Dermis microvascular lymphatic vessel endothelial cell (primary cell): ENCODE measurements at regions not wholly inside any gene's neighbourhood (a gene's known extent, or its start where the extent isn't known, plus 50 kb on each side); places are given as distances from the start of the nearest gene placed in this dataset.

ENCODE experiments used
- DNase-seq, 2 donors: peaks; one replicate each; pipeline versions ENCODE4 v3.0.0 to v3.0.0-alpha.2; 2010; ENCODE audit warnings: low read depth in 2 of 2

DNA sequence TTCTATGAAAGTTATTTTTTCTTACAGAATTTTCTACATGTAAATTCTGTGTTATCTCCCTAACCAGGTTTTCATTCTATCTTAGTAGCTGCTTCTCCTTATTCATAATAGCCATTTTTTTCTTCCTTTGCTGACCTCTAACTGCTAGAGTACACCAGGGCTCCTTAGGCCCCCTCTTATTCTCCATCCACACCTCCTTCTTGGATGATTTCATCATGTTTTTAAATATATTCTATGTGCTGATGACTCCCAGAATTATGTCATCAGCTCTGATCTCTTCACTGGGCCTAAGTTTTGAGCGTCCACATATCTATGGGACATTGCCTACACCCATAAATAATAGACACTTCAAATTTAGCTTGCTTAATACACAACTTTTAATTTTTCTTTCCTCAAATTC lies 721.5 kb downstream of the SLC16A7 start:
- no peak for DNase-seq

DNA sequence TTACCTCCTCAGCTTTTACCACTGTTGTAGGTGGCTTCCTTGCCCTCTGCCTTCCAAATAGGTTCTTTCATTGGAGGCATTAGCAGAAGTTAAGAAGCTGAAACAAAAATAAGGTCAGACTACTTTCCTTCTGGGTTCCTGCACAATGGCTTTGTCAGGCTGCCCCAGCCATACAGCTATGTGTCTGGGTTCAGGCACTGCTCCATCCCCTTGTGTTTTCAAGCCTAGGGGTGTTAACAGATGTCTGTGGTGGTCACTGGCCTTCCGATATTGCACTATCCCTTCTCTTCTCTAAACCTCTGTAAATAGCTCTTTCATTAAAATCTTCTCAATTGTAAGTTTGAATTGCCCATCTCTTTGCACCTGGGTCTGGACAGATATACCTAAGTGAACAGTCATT lies 728.9 kb downstream of the SLC16A7 start:
- no peak for DNase-seq

DNA sequence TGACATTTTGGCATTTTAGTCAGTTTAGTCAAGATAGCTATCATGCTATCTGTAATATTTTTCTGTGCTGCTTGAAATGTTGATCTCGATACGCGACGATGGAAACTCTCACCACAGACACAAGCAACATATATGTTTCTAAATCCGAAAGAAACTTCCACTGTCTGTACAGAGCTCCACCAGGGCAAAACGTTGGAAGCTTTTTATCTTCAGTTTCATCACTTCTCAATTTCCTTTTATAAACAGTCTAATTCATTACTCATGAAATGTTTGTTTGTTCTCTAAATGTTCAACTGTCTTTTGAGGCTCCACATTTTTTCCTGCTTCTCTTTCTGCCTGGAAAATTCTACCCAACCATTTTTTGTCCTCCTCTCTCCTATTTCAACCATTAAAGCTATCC lies 737.6 kb downstream of the SLC16A7 start:
- peak in 1 of 2 donors; percentile 30 for DNase-seq

DNA sequence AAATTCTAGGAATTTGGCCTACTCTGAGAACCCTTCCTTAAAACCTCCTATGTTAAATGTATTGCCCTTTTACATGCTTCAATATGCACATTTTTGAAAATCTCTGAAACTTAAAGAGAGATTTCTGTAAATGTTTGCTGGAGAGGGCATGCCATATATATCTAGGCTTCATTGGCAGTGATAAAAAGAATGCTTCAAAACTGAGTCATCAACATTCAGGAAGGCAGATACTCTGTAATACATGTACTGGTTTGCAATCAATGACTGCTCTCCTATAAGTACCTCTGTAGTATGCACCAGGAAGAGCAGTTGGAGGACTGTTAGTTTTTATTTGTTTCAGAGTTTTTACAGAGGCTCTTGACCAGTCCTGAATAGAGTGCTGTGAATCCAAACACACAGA lies 739.9 kb downstream of the SLC16A7 start:
- DNase-seq, result peak in 1 of 2 donors; percentile 47

DNA sequence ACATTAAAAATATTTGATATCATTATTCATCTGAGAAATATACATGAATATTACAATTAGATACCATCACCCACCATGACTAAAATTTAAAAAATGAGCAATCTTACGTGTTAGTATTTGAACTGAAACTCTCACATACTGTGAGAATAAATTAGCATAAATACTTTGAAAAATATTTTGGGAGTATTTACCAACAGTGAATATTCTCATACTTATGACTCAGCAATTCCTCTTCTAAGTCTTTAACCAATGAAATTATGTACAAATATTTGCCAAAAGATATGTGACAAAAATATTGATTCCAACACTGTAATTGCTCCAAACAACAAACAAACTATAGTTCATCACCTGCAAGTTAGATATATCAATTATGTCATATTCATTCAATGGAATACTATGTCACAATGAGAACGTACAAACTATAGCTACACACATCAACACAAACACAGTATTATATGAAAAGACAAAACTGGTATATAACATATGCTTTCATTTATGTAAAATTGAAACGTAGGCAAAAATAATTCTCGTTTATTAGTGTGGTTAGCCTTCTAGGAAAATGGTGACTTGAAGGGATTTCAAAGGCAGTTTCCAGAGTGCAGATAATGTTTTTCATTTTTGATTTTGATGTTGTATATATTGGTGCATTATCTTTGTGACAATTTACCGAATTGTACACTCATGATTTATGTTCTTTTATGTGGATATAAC lies 742.2 kb downstream of the SLC16A7 start:
- no peak for DNase-seq

DNA sequence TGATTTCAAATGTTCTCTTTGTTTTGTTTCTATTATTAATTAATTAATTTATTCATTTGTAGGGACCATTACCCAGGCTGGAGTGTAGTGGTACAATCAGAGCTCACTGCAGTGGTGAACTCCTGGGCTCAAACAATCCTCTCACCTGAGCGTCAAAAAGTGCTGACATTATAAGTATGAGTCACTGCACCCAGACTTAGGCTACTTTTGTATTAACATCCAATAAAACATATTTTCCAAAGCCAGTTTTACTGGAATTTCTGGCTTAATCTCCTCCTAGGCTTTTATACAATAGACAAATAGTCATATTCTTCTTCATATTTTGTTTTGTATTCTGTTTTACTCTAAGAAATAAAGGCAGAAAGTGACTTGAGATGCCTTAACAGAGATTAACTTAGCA lies 749.6 kb downstream of the SLC16A7 start:
- DNase-seq, result no peak

DNA sequence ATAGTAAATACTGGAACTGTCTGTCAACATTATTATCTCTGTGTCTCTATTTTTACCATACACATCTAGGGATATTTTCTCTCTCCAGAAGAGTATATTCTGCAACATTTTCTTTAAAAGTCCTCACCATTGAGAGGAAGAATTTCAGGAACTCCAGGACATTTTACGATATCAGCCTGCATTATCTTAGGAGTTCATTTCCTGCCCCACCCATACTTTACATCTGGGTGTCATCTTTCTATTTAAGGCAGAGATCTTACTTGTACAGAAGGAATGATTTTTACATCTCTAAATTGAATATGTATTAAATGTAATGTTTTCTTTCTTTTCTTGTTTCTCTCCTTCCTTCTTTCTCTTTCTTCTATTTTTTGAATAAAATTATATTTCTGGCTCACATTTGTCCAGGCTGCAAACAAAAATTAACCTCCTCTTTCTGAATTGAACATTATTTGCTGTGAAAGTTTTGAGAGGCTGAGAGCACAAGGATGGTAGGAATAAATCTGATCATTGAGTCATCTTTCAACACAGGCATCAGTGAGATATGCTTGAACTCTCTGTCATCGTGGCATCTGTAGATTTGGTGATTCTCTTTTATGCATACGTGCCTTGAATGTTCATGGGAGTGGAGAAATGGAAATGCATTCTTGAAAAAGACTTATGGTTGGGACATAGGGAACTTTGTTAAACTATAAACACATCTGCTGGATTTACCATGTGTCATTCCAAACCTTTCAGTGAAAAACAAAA lies 753.6 kb downstream of the SLC16A7 start:
- DNase-seq, result no peak

DNA sequence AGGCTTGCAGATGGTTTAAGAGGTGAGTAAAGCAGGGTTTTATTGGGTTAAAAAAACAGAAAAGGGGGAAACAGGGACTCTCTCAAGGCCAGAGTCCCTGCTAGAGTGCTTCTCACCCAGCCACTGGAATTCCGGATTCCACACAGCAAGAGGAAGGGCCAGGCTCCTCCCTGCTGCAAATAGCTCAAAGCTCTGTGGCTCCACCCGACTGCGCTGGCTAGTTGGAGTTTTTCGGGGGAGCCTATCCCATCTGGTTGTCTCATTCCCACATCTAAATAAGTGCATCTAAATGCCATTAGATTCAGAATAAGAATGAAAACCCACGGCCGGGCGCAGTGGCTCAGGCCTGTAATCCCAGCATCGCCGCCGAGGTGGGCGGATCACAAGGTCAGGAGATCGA lies 791.5 kb downstream of the SLC16A7 start:
- DNase-seq, result no peak

DNA sequence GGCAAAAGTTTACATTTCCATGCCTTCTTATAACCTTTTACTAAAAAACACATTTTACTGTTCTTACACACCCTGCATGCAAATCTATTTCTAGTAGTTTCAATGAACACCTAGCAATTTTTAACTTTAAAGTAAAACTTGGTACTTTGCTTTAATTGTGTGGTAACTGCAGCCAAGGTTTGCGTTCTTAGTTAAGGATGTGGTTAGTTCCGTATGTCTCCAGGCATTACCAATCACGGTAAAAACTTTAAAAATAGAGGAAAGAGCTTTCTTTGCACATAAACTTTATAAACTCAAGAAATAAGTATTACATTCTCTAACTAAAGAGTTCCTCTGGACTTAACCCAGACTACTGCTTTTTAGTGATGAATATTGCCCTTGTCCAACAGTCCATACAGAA lies 795.2 kb downstream of the SLC16A7 start:
- DNase-seq, result no peak

DNA sequence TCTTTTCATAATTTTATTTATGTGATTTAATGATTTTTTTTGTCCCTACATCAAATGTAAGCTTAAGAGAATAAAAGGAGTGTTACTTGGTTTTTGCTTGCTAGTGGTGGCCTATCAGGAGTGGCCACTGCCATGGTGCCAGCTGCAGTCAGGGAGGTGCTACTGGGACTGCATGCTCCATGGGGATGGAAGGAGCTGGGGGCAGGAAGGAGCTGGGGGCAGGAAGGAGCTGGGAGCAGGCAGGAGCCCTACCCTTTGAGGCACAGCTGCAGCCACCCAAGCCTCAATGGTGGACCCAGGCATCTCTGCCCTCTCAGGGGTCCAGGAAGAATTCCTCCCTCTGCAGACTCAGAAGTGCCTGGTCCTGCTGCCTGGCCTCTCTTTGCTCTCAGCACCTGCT lies 796.0 kb downstream of the SLC16A7 start:
- DNase-seq, result no peak

DNA sequence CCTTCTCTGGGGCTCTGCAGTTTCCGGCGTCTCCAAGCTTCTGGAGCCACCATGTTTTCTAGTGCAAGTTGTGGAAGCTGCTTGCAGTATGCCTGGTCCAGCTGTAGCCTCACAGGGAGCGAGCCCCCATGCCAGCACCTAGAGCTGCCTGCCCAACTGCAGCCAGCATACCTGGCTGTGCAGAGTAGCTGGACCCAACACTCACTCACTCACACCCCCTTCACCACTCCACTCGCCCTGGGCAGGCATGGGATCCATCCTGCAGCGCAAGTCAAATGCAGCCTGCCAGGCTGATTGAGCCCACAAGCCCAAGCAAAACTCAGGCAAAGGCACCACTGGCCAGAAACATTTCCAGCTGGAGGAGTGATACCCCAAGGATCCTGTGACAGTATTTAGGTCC lies 797.3 kb downstream of the SLC16A7 start:
- DNase-seq, result no peak

DNA sequence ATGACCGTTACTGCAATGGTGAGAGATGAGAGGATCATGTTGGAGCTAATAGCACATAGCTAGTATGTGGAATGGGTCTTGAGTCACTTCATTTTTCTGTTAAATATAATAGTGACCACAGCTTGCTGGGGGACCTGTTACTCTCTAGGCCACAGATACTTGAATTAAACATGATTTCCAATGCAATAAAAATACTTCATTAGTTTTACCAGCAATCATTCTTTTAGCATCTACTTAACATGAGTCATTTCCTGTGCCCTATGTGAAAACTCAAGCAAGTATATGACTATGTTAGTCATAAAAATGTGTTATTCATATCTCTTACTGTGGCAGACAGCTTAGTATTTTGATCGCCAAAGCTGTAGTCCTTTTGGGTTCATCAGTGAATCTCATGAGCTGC lies 798.8 kb downstream of the SLC16A7 start:
- DNase-seq, result peak in 1 of 2 donors; percentile 64

DNA sequence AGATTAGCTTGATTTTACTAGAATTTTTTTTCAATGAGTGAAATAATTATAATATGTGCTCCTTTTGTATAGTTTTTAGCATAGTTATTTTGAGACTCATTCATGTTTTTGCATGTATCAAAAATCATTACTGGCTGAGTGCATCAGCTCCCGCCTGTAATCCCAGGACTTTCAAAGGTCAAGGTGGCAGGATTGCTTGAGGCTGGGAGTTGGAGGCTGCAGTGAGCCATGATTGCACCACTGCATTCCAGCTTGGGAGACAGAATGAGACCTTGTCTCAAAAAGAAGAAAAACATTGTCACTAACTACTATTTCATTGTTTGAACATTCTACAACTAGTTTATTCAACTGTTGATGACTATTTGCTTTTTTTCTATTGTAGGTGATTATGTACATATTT lies 802.7 kb downstream of the SLC16A7 start:
- DNase-seq, result no peak

DNA sequence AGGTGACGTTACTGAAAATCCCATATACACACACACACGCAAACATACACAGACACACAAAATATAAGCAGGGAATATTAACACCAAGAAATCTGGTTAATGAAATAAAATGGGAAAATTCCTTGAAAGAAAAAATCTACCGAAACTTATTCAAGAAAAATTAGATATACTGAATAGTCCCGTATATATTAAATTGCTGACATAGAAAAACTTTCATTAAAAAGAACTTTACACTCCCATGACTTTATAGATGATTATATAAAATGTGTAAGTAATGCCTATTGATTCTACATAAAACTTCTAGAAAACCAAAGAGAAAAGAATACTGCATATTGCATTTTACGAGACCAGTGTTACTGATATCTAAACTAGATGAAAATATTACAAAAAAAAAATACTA lies 803.2 kb downstream of the SLC16A7 start:
- DNase-seq, result no peak

DNA sequence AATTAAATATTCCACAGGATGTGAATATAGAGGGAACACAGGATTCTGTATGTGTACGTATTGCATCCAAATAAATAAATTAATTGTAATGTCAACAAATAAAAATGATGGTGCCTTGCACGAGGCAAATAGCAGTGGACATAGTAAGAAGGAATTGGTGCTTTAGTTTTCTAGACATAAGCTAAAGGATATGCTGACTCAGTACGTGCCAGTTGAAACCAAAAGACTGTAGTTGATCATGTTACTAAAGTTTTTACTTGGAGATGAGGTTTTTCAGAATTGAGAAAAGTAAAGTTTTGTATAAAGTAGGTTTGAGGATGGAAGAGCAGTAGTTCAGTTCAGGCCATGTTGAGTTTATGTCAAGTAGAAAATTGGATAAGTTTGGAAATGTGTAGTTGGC lies 807.2 kb downstream of the SLC16A7 start:
- DNase-seq, result no peak

DNA sequence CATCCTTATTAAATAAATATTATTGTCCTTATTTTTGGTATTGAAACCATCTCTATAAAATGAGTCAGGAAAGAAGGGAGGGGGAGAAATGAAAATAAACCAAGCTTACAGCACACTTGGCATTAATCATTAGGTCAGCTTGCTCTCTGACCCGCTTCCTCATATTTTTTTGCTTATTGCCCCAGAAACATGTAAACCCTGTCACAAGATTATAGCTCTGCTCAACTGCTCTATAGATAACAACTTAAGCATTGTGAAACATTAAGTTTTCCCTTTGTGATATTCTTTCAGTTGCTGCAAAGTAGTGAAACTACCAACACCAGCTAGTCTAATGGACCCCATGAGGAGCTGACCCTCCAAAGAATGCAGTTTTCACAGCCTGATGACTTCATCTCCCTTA lies 819.5 kb downstream of the SLC16A7 start:
- peak in 1 of 2 donors; percentile 15 for DNase-seq

DNA sequence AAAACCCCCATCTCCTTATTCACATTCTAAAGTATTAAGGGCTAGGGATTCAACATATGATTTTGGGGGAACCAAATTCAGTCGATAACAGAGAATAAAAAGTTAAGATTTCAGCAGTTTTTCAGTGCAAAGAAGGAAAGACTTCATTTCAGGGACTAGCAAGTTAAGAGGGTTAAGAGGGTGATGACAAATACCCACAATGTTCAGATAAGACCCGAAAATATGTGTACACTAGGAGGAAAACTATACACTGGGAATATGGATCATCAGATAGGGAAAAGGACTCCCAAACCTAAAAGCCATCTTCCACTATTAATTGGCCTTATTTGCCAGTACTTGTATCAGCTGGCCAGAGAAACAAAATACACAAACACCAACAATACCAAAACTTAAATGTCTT lies 824.2 kb downstream of the SLC16A7 start:
- no peak for DNase-seq

DNA sequence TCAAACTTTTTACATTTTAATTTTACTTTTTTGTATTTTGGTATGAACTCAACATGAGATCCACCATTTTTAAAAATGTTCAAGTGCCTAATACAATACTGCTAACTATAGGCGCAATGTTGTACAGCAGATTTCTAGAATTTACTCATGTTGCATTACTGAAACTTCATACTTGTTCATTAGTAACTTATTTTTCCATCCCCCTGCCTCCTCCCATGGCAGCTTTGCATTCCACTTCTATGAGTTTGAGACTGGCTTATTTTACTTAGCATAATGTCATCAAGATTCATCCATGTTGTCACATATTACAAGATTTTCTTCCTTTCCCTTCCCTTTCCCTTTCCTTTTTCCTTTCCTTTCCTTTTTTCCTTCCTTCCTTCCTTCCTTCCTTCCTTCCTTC lies 825.9 kb downstream of the SLC16A7 start:
- no peak for DNase-seq

DNA sequence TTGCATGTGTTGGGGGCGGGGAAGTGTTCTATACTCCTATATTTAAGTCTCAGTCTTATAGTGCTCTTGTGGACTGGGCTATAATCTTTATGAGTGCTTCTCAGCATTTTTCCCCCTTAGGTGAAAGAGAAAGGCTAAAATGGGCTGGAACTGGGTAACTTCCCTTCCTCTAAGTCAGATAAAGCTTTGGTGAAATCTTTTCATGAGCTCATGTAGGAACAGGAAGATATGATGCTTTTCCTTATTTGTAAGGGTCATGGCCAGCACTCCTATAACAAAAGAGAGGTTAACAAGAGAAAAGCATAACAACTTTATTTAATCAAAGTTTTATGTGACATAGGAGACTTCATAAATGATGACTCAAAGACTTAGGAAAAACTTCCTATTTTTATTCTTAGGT lies 841.5 kb downstream of the SLC16A7 start:
- peak in 1 of 2 donors; percentile 78 for DNase-seq

DNA sequence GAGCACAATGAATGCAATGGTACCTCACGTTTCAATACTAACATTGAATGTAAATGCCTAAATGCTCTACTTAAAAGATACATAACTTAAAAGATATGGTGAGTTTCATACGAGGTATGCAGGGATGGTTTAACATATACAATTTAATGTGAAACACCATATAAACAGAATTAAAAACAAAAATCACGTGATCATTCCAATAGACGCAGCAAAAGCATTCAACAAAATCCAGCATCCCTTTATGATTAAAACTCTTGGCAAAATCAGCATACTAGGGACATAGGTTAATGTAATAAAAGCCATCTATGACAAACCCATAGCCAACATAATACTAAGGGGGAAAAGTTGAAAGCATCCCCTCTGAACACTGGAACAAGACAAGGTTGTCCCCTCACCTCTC lies 845.7 kb downstream of the SLC16A7 start:
- DNase-seq, result no peak

DNA sequence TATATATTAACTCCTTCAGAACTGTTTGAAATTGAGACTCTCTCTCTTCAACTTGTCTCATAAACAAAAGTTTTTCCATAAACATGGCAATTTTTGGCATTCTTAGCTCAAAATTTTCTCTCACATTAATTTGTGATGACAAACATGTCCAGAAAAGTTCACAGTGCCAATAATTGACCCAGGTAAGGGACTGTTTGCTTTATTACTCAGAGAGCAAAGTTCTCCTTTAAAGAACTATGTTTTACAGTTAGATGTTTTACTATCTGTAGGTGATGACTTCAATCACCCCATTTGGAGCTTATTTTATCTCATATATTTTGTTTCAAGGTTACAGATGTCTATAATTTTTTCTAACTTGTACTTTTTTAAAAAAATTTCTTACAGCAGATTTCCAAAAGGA lies 855.6 kb downstream of the SLC16A7 start:
- DNase-seq, result no peak

DNA sequence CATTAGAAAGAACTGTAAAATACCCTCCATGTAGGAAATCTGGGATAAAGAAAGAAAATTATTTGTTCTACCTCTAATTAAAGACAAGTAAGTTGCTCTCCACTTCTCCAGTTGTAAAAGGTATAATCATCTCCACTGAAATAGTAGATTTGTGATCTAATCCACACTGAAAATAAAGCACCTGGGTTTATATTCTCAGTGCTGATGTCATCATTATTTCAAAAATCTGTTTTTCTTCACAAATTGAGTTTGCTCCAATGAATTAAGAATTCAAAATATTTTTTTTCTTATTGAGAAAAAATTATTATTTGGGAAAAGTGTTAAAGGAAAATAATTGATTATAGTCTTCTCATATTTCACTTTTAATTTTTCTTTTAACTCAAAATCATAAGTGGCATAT lies 869.2 kb downstream of the SLC16A7 start:
- no peak for DNase-seq

DNA sequence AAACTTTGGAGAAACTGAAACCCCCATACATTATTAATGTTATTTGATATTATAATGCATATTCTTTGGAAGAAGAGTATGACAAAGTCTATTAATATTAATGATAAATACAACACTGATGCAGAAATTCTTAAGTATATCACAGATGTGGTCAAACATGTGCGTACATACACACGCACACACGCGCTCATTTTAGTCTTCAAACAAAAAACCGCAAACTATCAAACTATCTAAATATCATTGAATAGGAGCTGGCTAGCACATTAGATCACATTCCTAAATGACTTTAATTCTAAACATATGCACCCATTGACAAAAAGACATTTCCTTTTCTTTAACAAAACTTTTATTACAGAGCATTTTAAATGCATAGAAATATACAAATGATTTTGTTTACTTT lies 872.7 kb downstream of the SLC16A7 start:
- no peak for DNase-seq
